ENCODE measurements at regions not wholly inside any gene's neighbourhood (a gene's known extent, or its start where the extent isn't known, plus 50 kb on each side); places are given as distances from the start of the nearest gene placed in this dataset.

DNA sequence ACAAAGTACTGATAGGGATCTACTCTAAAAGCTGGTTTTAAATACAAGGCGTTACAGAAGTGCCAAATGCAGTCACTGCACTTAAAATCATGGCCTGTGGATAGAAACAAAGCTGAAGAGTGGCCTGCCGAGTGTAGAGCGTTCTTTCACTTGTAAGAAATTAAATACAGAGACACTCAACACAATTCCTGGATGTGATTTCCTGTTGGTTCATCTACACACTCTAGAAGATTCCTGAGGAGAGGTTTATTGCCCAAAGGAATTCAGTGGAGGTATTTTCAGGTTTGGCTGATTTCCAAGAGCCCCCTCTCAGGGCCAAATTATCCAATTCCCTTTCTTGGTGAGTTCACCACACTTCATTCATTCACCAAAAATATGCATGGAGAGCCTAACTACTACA is 200.3 kb upstream of the IL12A start:
- FAIRE-seq = no peak
- Histone ChIP-seq H3K27me3 (ENCODE audit: control insufficient read depth, insufficient read depth, low read length) (no peaks in the 10 kb centered on the region), H3K4me3 (ENCODE audit: low read depth, low read length) (no peak overlapping the region), H3K36me3 (ENCODE audit: control insufficient read depth, insufficient read depth, low read length) (no peaks in the 10 kb centered on the region)
- no peak for DNase-seq (ENCODE audit: low read depth)
- TF ChIP-seq, protein P1, sequence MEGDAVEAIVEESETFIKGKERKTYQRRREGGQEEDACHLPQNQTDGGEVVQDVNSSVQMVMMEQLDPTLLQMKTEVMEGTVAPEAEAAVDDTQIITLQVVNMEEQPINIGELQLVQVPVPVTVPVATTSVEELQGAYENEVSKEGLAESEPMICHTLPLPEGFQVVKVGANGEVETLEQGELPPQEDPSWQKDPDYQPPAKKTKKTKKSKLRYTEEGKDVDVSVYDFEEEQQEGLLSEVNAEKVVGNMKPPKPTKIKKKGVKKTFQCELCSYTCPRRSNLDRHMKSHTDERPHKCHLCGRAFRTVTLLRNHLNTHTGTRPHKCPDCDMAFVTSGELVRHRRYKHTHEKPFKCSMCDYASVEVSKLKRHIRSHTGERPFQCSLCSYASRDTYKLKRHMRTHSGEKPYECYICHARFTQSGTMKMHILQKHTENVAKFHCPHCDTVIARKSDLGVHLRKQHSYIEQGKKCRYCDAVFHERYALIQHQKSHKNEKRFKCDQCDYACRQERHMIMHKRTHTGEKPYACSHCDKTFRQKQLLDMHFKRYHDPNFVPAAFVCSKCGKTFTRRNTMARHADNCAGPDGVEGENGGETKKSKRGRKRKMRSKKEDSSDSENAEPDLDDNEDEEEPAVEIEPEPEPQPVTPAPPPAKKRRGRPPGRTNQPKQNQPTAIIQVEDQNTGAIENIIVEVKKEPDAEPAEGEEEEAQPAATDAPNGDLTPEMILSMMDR (IDR thresholded peaks at IDR 0.05; ENCODE audit: insufficient read depth, low read length, severe bottlenecking) = no peak

DNA sequence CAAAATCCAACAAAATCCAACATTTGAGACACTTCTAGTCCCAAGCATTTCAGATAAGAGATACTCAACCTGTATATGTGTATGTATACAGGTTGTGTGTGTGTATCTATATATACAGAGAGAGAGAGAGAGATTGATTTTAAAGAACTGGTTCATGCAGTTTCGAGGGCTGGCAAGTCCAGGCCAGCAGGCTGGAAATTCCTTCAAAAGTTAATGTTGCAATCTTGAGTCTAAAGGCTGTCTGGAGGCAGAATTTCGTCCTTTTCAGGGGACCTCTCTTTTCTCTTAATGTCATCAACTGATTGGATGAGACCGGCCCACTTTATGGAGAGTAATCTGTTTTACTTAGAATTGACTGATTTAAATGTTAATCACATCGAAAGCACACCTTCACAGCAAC is 199.6 kb upstream of the IL12A start:
- H3K4me3 ChIP-seq (ENCODE audit: low read depth, low read length) = no peak overlapping the region
- H3K36me3 ChIP-seq (ENCODE audit: control insufficient read depth, insufficient read depth, low read length) = no peaks in the 10 kb centered on the region
- peak; percentile 88 for DNase-seq (ENCODE audit: low read depth)
- TF ChIP-seq, protein P1 (IDR thresholded peaks at IDR 0.05; ENCODE audit: insufficient read depth, low read length, severe bottlenecking) = no peak
- no peak for FAIRE-seq
- no peaks in the 10 kb centered on the region for H3K27me3 ChIP-seq (ENCODE audit: control insufficient read depth, insufficient read depth, low read length)

- DNase-seq (ENCODE audit: low read depth) (no peak), FAIRE-seq (no peak)
- TF ChIP-seq, protein P1 (IDR thresholded peaks at IDR 0.05; ENCODE audit: insufficient read depth, low read length, severe bottlenecking) = no peak
- Histone ChIP-seq H3K4me3 (ENCODE audit: low read depth, low read length) (no peak overlapping the region), H3K36me3 (ENCODE audit: control insufficient read depth, insufficient read depth, low read length) (no peaks in the 10 kb centered on the region), H3K27me3 (ENCODE audit: control insufficient read depth, insufficient read depth, low read length) (no peaks in the 10 kb centered on the region)
Measured at GRCh38 chr3:159789742-159790635, 198.6 kb upstream of the IL12A start.

- DNase-seq (ENCODE audit: low read depth) (no peak), FAIRE-seq (no peak)
- TF ChIP-seq, protein P1 (IDR thresholded peaks at IDR 0.05; ENCODE audit: insufficient read depth, low read length, severe bottlenecking) = no peak
- no peaks in the 10 kb centered on the region for H3K36me3 ChIP-seq (ENCODE audit: control insufficient read depth, insufficient read depth, low read length)
- H3K27me3 ChIP-seq (ENCODE audit: control insufficient read depth, insufficient read depth, low read length) = no peaks in the 10 kb centered on the region
- no peak overlapping the region for H3K4me3 ChIP-seq (ENCODE audit: low read depth, low read length)
Measured at GRCh38 chr3:159791336-159791735, 197.3 kb upstream of the IL12A start.

- FAIRE-seq = no peak
- TF ChIP-seq, protein P1 (IDR thresholded peaks at IDR 0.05; ENCODE audit: insufficient read depth, low read length, severe bottlenecking) = no peak
Measured at GRCh38 chr3:159792070-159792469, 196.6 kb upstream of the IL12A start.

More at GRCh38 chr3:159792070-159792469, 196.6 kb upstream of the IL12A start:
- Histone ChIP-seq H3K36me3 (ENCODE audit: control insufficient read depth, insufficient read depth, low read length) (no peaks in the 10 kb centered on the region), H3K4me3 (ENCODE audit: low read depth, low read length) (no peak overlapping the region), H3K27me3 (ENCODE audit: control insufficient read depth, insufficient read depth, low read length) (no peaks in the 10 kb centered on the region)
- no peak for DNase-seq (ENCODE audit: low read depth)

Measured in bronchial epithelial cell (primary cell).